ENCODE measurements at regions not wholly inside any gene's neighbourhood (a gene's known extent, or its start where the extent isn't known, plus 50 kb on each side); places are given as distances from the start of the nearest gene placed in this dataset.

DNA sequence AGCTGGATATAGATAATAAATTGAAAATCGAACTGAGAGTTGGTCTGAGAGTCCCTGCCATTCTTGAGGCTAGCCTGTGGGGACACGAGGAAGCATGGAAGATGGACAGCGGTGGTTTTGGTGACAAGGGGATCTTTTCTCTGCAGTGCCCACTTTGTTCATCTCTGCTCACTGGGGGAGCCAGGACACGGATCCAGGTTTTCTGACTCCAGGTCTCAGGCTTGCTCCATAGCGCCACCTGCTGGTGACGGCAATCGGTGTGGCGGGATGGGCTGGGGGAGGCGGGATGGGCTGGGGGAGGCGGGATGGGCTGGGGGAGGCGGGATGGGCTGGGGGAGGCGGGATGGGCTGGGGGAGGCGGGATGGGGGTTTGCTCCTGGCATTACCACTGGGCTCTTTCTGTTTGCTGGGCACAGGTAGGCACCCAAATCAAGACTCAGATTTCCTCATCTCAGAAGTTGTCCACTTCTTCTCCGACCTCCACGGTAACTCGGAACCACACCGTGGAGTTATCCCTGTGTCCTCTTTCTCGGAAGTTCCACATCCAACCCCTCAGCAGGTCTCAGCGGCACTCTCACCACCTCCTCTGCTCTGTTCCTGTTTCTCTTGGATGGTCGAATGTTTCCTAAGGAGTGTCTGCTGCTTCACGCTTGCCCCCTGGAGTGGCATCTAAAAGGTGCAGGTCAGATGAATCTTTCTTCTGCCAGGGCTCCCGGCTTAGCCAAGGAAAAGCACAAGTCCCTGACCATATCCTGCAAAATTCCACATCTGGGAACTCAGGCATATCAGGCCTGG, 142.4 kb downstream of the CYLD start:
- TF ChIP-seq EZH2 (IDR thresholded peaks at IDR 0.05; ENCODE audit: borderline replicate concordance, low read length) (no peak), CTCF (conservative IDR thresholded peaks at IDR 0.05 in 1 of 2, IDR thresholded peaks at IDR 0.05 in 1 of 2; ENCODE audit: extremely low read depth in 1 of 2, insufficient read depth in 1 of 2, low read depth in 1 of 2, low read length in 2 of 2) (peak in 1 of 2 donors; percentile 51)

Measured in mammary epithelial cell (primary cell).